Colonic mucosa (tissue), 4 donors: ENCODE measurements at regions not wholly inside any gene's neighbourhood (a gene's known extent, or its start where the extent isn't known, plus 50 kb on each side); places are given as distances from the start of the nearest gene placed in this dataset.

Experiments used
- DNase-seq: peaks from one replicate; pipeline ENCODE4 v3.0.0-alpha.2; 2020
- H3K27ac ChIP-seq: fragments of 200-600 bp; one replicate; pipeline ENCODE4 v1.8.0; 2021
- H3K27me3 ChIP-seq: fragments of 200-600 bp; one replicate; pipeline ENCODE4 v1.8.0; 2021
- H3K36me3 ChIP-seq: fragments of 200-600 bp; one replicate; pipeline ENCODE4 v1.8.0; 2021
- H3K4me1 ChIP-seq: fragments of 200-600 bp; one replicate; pipeline ENCODE4 v1.8.0; 2021; ENCODE audit warnings: mild to moderate bottlenecking
- H3K4me3 ChIP-seq: fragments of 200-600 bp; one replicate; pipeline ENCODE4 v1.8.0; 2021
- H3K9ac ChIP-seq, 2 donors: one replicate each; pipeline ENCODE4 v1.7.0; 2013; ENCODE audit warnings: control low read depth in 2 of 2, low read depth in 2 of 2, low read length in 2 of 2
- H3K9me3 ChIP-seq: fragments of 200-600 bp; one replicate; pipeline ENCODE4 v1.8.0; 2021
- CTCF ChIP-seq: fragments of 200-600 bp; IDR thresholded peaks from one replicate; pipeline ENCODE4 v1.8.0; 2022; ENCODE audit warnings: antibody characterized with exemption, mild to moderate bottlenecking
- intact Hi-C: fragments of 100-400 bp; cut with DNase I; formaldehyde crosslinking; loops from one replicate; pipeline ENCODE4 v1.14.1; 2022
- donor health status: healthy.
- donor health status: DM: no; HTN: no; CAD: no.
- donor health status: DM: no; HTN: no; CAD: no.

DNA sequence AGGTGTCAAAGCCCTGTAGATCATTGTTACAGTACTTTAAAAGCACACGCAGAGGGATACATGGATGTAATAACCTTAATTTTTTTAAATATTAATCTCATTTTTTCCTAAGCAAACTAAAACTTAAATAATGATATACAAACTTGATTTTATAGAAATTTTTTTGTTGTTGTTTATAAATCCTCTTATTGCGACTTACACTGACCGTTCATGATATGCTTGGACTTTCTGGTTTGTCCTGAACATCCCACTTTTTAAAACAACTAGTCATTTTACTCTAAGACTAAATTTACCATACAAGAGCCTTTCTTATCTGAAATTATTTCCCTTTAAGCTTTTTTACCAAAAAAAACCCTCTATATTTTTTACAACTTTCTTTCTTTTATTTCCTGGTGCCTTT, 2106.0 kb downstream of the PCDH7 start:
- H3K4me1 ChIP-seq, result no peaks in the 10 kb centered on the region
- no peak for TF ChIP-seq CTCF
- no peak overlapping the region for H3K9ac ChIP-seq
- no peak for DNase-seq
- no peak overlapping the region for H3K4me3 ChIP-seq
- no peak overlapping the region for H3K27ac ChIP-seq
- intact Hi-C loops, result no loop called here
- H3K27me3 ChIP-seq, result no peaks in the 10 kb centered on the region
- H3K36me3 ChIP-seq, result no peaks in the 10 kb centered on the region
- H3K9me3 ChIP-seq, result no peaks in the 10 kb centered on the region

- no peaks in the 10 kb centered on the region for H3K27me3 ChIP-seq
- no peaks in the 10 kb centered on the region for H3K36me3 ChIP-seq
- intact Hi-C loops, result no loop called here
- no peaks in the 10 kb centered on the region for H3K9me3 ChIP-seq
- no peak overlapping the region for H3K9ac ChIP-seq
- no peak for TF ChIP-seq CTCF
- no peak overlapping the region for H3K27ac ChIP-seq
- no peak for DNase-seq
- no peak overlapping the region for H3K4me3 ChIP-seq
- no peaks in the 10 kb centered on the region for H3K4me1 ChIP-seq
Observed at GRCh38 chr4:32830160-32830559, 2110.0 kb downstream of the PCDH7 start.

GRCh38 chr4:32831104-32831503, 2110.9 kb downstream of the PCDH7 start:
- no peak overlapping the region for H3K9ac ChIP-seq
- no peak overlapping the region for H3K27ac ChIP-seq
- no peak overlapping the region for H3K4me3 ChIP-seq
- H3K27me3 ChIP-seq, result no peaks in the 10 kb centered on the region
- no peak for DNase-seq
- intact Hi-C loops, result no loop called here
- H3K36me3 ChIP-seq, result no peaks in the 10 kb centered on the region
- TF ChIP-seq CTCF, result no peak
- H3K4me1 ChIP-seq, result no peaks in the 10 kb centered on the region
- H3K9me3 ChIP-seq, result no peaks in the 10 kb centered on the region

- TF ChIP-seq CTCF, result no peak
- no peak for DNase-seq
- H3K4me1 ChIP-seq, result no peaks in the 10 kb centered on the region
- no peak overlapping the region for H3K4me3 ChIP-seq
- H3K9ac ChIP-seq, result no peak overlapping the region
- no peaks in the 10 kb centered on the region for H3K36me3 ChIP-seq
- H3K27me3 ChIP-seq, result no peaks in the 10 kb centered on the region
- intact Hi-C loops, result no loop called here
- H3K9me3 ChIP-seq, result no peaks in the 10 kb centered on the region
- no peak overlapping the region for H3K27ac ChIP-seq
Observed at GRCh38 chr4:32840461-32841189, 2120.5 kb downstream of the PCDH7 start.

DNA sequence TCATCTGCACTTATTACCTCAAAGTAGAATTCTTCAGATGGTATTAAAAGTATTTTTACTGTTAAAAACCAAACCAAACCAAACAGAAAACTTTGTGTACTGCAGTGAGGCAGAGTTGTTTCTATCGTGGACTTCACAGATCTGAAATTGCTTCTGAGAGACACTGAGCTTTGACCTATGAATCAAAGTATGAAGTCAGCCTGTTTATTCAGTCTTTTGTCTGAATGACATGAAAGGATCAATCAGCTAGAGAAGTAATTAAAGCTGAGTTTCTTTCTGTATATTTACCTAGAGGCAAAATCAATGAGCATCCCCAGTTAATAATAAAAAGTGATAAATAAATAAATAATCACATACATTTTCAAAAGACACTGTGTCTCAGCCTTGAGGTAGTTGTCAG, 2121.0 kb downstream of the PCDH7 start:
- no peak for TF ChIP-seq CTCF
- H3K4me1 ChIP-seq, result no peaks in the 10 kb centered on the region

More for the DNA sequence above, 2121.0 kb downstream of the PCDH7 start:
- no peak overlapping the region for H3K4me3 ChIP-seq
- no peak overlapping the region for H3K27ac ChIP-seq
- H3K36me3 ChIP-seq, result no peaks in the 10 kb centered on the region
- intact Hi-C loops, result no loop called here
- no peaks in the 10 kb centered on the region for H3K9me3 ChIP-seq
- no peak for DNase-seq
- no peaks in the 10 kb centered on the region for H3K27me3 ChIP-seq
- no peak overlapping the region for H3K9ac ChIP-seq
